K562 (cell line): ENCODE measurements at regions not wholly inside any gene's neighbourhood (a gene's known extent, or its start where the extent isn't known, plus 50 kb on each side); places are given as distances from the start of the nearest gene placed in this dataset.

ENCODE experiments used
- BCLAF1 ChIP-seq, 2 experiments: fragments of 450-650 bp in 1 of 2; IDR thresholded peaks; 2 replicates each; pipeline ENCODE4 v1.6.1; 2011 to 2017; ENCODE audit warnings: low read depth in 2 of 2, antibody characterized with exemption in 1 of 2, borderline replicate concordance in 1 of 2, low read length in 1 of 2, mild to moderate bottlenecking in 1 of 2, mixed read lengths in 1 of 2; ENCODE audit not compliant: control insufficient read depth in 1 of 2
- CEBPZ ChIP-seq: fragments of 150-350 bp; IDR thresholded peaks from 2 replicates; pipeline ENCODE4 v1.6.1; 2014; ENCODE audit warnings: low read depth, mild to moderate bottlenecking, low read length, borderline replicate concordance
- FOXP1 ChIP-seq: sonication (generic); formaldehyde crosslinking; IDR thresholded peaks from 2 replicates; pipeline ENCODE4 v1.8.0; 2022; ENCODE audit warnings: mild to moderate bottlenecking, missing genetic modification reagents
- MEF2A ChIP-seq: IDR thresholded peaks from 2 replicates; pipeline ENCODE4 v1.6.1; 2011; ENCODE audit warnings: low read depth, mild to moderate bottlenecking, low read length, moderate library complexity; ENCODE audit not compliant: control insufficient read depth
- NFE2L1 ChIP-seq: fragments of 450-650 bp; IDR thresholded peaks from 2 replicates; pipeline ENCODE4 v1.6.1; 2016; ENCODE audit warnings: missing genetic modification characterization, low read depth, mild to moderate bottlenecking, missing compliant biosample characterization, moderate library complexity, borderline replicate concordance
- PML ChIP-seq: IDR thresholded peaks from 2 replicates; pipeline ENCODE4 v1.6.1; 2012; ENCODE audit warnings: low read length, inconsistent platforms
- RBM17 ChIP-seq: fragments of 200-400 bp; formaldehyde crosslinking; IDR thresholded peaks from 2 replicates; pipeline ENCODE4 v1.6.1; 2017; ENCODE audit warnings: low read depth, mild to moderate bottlenecking, low read length, borderline replicate concordance
- TAF1 ChIP-seq: IDR thresholded peaks from 2 replicates; pipeline ENCODE4 v1.6.1; 2011; ENCODE audit warnings: mild to moderate bottlenecking, low read length, moderate library complexity; ENCODE audit not compliant: insufficient read depth, control insufficient read depth, severe bottlenecking; ENCODE audit errors: extremely low read depth
- YY1 ChIP-seq, 3 experiments: IDR thresholded peaks; 2 replicates each; pipeline ENCODE4 v1.6.1; 2011; ENCODE audit warnings: low read length in 2 of 3, mild to moderate bottlenecking in 2 of 3, moderate library complexity in 2 of 3, borderline replicate concordance in 1 of 3, control low read depth in 1 of 3, low read depth in 1 of 3; ENCODE audit not compliant: insufficient read depth in 3 of 3, insufficient replicate concordance in 2 of 3, control insufficient read depth in 1 of 3, insufficient read length in 1 of 3; ENCODE audit errors: extremely low read depth in 1 of 3
- ZBTB17 ChIP-seq: fragments of 450-650 bp; formaldehyde crosslinking; IDR thresholded peaks from 2 replicates; pipeline ENCODE4 v1.4.0; 2020; ENCODE audit warnings: mild to moderate bottlenecking
- ZFP91 ChIP-seq: sonication (generic); formaldehyde crosslinking; IDR thresholded peaks from 2 replicates; pipeline ENCODE4 v1.8.0; 2022; ENCODE audit warnings: mild to moderate bottlenecking, missing genetic modification reagents
- ZNF23 ChIP-seq: fragments of 250-450 bp; sonication (Bioruptor Pico); IDR thresholded peaks from 2 replicates; pipeline ENCODE4 v1.4.0; 2020; ENCODE audit warnings: mild to moderate bottlenecking
- ZNF449 ChIP-seq: fragments of 250-450 bp; sonication (Bioruptor Pico); IDR thresholded peaks from 2 replicates; pipeline ENCODE4 v1.8.0; 2022; ENCODE audit warnings: moderate library complexity, mild to moderate bottlenecking, inconsistent platforms
- ZNF551 ChIP-seq: fragments of 250-450 bp; sonication (Bioruptor Pico); IDR thresholded peaks from 2 replicates; pipeline ENCODE4 v1.5.0; 2021; ENCODE audit warnings: mild to moderate bottlenecking, moderate library complexity
- ZNF57 ChIP-seq: fragments of 450-650 bp; formaldehyde crosslinking; IDR thresholded peaks from 2 replicates; pipeline ENCODE4 v1.4.0; 2020; ENCODE audit warnings: mild to moderate bottlenecking, moderate library complexity

- TF ChIP-seq RBM17 (no peak), FOXP1 (CRISPR knock-in tag) (no peak), ZBTB17 (CRISPR knock-in tag) (no peak), ZNF551 (CRISPR knock-in tag) (no peak), NFE2L1 (no peak), ZNF57 (no peak), TAF1 (no peak), ZFP91 (no peak), YY1 (IDR thresholded peaks at IDR 0.05; ENCODE audit: borderline replicate concordance in 1 of 3, control insufficient read depth in 1 of 3, extremely low read depth in 1 of 3, insufficient read depth in 3 of 3, insufficient read length in 1 of 3, insufficient replicate concordance in 2 of 3, low read depth in 1 of 3, low read length in 2 of 3) (no peak), ZNF449 (CRISPR knock-in tag) (no peak), MEF2A (no peak), PML (no peak), BCLAF1 (IDR thresholded peaks at IDR 0.05; ENCODE audit: borderline replicate concordance in 1 of 2, control insufficient read depth in 1 of 2, low read depth in 2 of 2, low read length in 1 of 2) (no peak), ZNF23 (CRISPR knock-in tag) (no peak), CEBPZ (no peak)
Observed at GRCh38 chr22:22082960-22083359, 100.4 kb upstream of the TOP3B start (continued).
